Panc1 (cell line): ENCODE measurements at regions not wholly inside any gene's neighbourhood (a gene's known extent, or its start where the extent isn't known, plus 50 kb on each side); places are given as distances from the start of the nearest gene placed in this dataset.

Experiments
- ATAC-seq: fragments of 200-7000 bp; cut with Tn5 transposase; 2 replicates; pipeline ENCODE4 v1.9.1; 2020; ENCODE audit warnings: mild to moderate bottlenecking, moderate library complexity
- BruUV-seq: library from RNA; stranded (reverse); fragments of 400-500 nt; replicated peaks from 2 replicates; lab custom pipeline; 2021; lab: Mats Ljungman, UMichigan
- CTCF ChIA-PET: fragments of 300-600 bp; sonication (Branson Sonifier 250); formaldehyde crosslinking; loops from one replicate; lab custom pipeline; 2022; ENCODE audit warnings: antibody characterized with exemption; lab: Charles Lee
- POLR2A ChIA-PET: fragments of 300-600 bp; sonication (Branson Sonifier 250); formaldehyde crosslinking; loops from one replicate; lab custom pipeline; 2022; ENCODE audit warnings: antibody characterized with exemption; lab: Charles Lee
- DNase-seq: peaks from one replicate; pipeline ENCODE4 v3.0.0-alpha.2; 2010; ENCODE audit warnings: low read depth, low spot score
- H3K27ac ChIP-seq: 2 replicates; pipeline ENCODE4 v1.5.1; 2011; ENCODE audit warnings: mild to moderate bottlenecking, low read length, inconsistent platforms
- H3K27me3 ChIP-seq: fragments of 200-500 bp; sonication (Bioruptor generic); 2 replicates; pipeline ENCODE4 v1.6.0; 2014; ENCODE audit warnings: low read length, inconsistent platforms; ENCODE audit not compliant: control insufficient read depth, insufficient read depth
- H3K36me3 ChIP-seq: fragments of 200-500 bp; sonication (Bioruptor generic); 2 replicates; pipeline ENCODE4 v1.5.1; 2014; ENCODE audit warnings: inconsistent platforms, mild to moderate bottlenecking, low read length, moderate library complexity; ENCODE audit not compliant: control insufficient read depth, insufficient read depth
- H3K4me1 ChIP-seq: 2 replicates; pipeline ENCODE4 v1.5.1; 2011; ENCODE audit warnings: inconsistent platforms, mild to moderate bottlenecking, low read length, moderate library complexity; ENCODE audit not compliant: control insufficient read depth, insufficient read depth
- H3K4me3 ChIP-seq, 2 experiments: 2 replicates each; pipeline ENCODE4 v1.5.1; 2011 to 2012; ENCODE audit warnings: low read depth in 2 of 2, low read length in 2 of 2, mild to moderate bottlenecking in 2 of 2, inconsistent platforms in 1 of 2, moderate library complexity in 1 of 2
- H3K9me3 ChIP-seq: fragments of 200-500 bp; sonication (Bioruptor generic); 2 replicates; pipeline ENCODE4 v1.5.1; 2014; ENCODE audit warnings: low read depth, mild to moderate bottlenecking, inconsistent platforms, low read length, moderate library complexity; ENCODE audit not compliant: control insufficient read depth, insufficient read depth
- POLR2AphosphoS5 ChIP-seq: IDR thresholded peaks from 2 replicates; pipeline ENCODE4 v1.6.1; 2012; ENCODE audit warnings: mild to moderate bottlenecking, low read depth, low read length, moderate library complexity
- SIN3A ChIP-seq: IDR thresholded peaks from 2 replicates; pipeline ENCODE4 v1.6.1; 2012; ENCODE audit warnings: low read depth, mild to moderate bottlenecking, low read length, moderate library complexity, borderline replicate concordance; ENCODE audit not compliant: insufficient read depth
- TCF7L2 ChIP-seq: IDR thresholded peaks from 2 replicates; pipeline ENCODE4 v1.6.1; 2011; ENCODE audit warnings: mild to moderate bottlenecking, low read depth, low read length, inconsistent platforms
- in situ Hi-C: cut with HindIII; loops from 2 replicates; pipeline ENCODE4 v1.10.0; 2016; ENCODE audit warnings: low sequenced_read_pairs, low pct_unique_long_range_greater_than_20kb
- intact Hi-C: fragments of 100-400 bp; cut with micrococcal nuclease; formaldehyde crosslinking; loops from one replicate; pipeline ENCODE4 v1.10.0; 2022; ENCODE audit not compliant: unreplicated experiment
- TF ChIP-seq, protein P1 (sequence below): fragments of 450-650 bp; IDR thresholded peaks from 2 replicates; pipeline ENCODE4 v1.5.1; 2017; ENCODE audit warnings: mild to moderate bottlenecking
- TF ChIP-seq, protein P2 (sequence below), 2 experiments: IDR thresholded peaks; 2 replicates each; pipeline ENCODE4 v1.6.1; 2011 to 2012; ENCODE audit warnings: low read depth in 2 of 2, control low read depth in 1 of 2, low read length in 1 of 2, mild to moderate bottlenecking in 1 of 2, moderate library complexity in 1 of 2; ENCODE audit not compliant: insufficient read depth in 1 of 2

DNA sequence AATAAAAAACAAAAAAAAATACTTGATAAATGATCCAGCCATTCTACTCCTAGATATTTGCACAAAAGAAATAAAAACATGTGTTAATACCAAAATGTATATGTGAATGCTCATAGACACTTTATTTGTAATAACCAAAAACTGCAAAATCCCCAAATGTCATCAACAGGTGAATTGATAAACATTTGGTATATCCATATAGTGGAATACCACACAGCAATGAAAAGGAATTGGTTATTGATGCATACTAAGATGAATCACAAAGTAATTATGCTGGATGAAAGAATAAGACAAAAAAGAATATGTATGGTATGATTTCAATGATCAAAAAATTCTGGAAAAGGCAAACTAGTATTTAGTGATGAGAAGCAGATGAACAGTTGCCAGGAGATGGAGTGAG is 124.7 kb upstream of the VASH1 start:
- Histone ChIP-seq H3K27ac (no peak overlapping the region), H3K4me3 (no peak overlapping the region), H3K9me3 (no peaks in the 10 kb centered on the region), H3K27me3 (no peaks in the 10 kb centered on the region), H3K4me1 (no peaks in the 10 kb centered on the region), H3K36me3 (no peaks in the 10 kb centered on the region)
- ChIA-PET CTCF (no interaction called here), POLR2A (no interaction called here)
- intact Hi-C loops: no loop called here
- in situ Hi-C loops: no loop called here
- TF ChIP-seq SIN3A: no peak
- TF ChIP-seq POLR2AphosphoS5: no peak
- no peak for TF ChIP-seq TCF7L2
- BruUV-seq: no TSS peak
- no peak for DNase-seq
- ATAC-seq: no peak

DNA sequence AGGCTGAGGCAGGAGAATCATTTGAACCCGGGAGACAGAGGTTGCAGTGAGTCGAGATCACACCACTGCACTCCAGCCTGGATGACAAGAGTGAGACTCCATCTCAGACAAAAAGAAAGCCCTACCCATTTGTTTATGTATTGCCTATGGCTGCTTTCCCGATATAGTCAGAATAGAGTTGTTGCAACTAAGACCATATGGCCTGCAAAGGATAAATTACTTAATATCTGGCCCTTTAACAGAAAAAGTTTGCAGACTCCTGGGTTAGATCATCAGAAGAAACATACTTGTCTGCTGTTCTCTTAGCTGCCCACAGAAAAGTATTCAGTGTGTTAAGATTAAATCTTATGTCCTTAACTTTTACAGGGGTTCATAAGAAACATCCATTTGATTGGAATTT is 122.4 kb upstream of the VASH1 start:
- DNase-seq (no peak), ATAC-seq (no peak)
- Histone ChIP-seq H3K27ac (no peak overlapping the region), H3K36me3 (no peaks in the 10 kb centered on the region), H3K4me1 (no peaks in the 10 kb centered on the region), H3K27me3 (no peaks in the 10 kb centered on the region), H3K4me3 (no peak overlapping the region), H3K9me3 (no peaks in the 10 kb centered on the region)
- ChIA-PET CTCF (no interaction called here), POLR2A (interaction anchor here (0.6 kb wide), 1 partner anchor 574 kb away, joined by 3 read pairs; no protein-coding TSS in a partner anchor)
- BruUV-seq: no TSS peak
- TF ChIP-seq SIN3A (no peak), TCF7L2 (no peak), POLR2AphosphoS5 (no peak)
- TF ChIP-seq, protein P1, sequence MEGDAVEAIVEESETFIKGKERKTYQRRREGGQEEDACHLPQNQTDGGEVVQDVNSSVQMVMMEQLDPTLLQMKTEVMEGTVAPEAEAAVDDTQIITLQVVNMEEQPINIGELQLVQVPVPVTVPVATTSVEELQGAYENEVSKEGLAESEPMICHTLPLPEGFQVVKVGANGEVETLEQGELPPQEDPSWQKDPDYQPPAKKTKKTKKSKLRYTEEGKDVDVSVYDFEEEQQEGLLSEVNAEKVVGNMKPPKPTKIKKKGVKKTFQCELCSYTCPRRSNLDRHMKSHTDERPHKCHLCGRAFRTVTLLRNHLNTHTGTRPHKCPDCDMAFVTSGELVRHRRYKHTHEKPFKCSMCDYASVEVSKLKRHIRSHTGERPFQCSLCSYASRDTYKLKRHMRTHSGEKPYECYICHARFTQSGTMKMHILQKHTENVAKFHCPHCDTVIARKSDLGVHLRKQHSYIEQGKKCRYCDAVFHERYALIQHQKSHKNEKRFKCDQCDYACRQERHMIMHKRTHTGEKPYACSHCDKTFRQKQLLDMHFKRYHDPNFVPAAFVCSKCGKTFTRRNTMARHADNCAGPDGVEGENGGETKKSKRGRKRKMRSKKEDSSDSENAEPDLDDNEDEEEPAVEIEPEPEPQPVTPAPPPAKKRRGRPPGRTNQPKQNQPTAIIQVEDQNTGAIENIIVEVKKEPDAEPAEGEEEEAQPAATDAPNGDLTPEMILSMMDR: no peak
- TF ChIP-seq, protein P2, sequence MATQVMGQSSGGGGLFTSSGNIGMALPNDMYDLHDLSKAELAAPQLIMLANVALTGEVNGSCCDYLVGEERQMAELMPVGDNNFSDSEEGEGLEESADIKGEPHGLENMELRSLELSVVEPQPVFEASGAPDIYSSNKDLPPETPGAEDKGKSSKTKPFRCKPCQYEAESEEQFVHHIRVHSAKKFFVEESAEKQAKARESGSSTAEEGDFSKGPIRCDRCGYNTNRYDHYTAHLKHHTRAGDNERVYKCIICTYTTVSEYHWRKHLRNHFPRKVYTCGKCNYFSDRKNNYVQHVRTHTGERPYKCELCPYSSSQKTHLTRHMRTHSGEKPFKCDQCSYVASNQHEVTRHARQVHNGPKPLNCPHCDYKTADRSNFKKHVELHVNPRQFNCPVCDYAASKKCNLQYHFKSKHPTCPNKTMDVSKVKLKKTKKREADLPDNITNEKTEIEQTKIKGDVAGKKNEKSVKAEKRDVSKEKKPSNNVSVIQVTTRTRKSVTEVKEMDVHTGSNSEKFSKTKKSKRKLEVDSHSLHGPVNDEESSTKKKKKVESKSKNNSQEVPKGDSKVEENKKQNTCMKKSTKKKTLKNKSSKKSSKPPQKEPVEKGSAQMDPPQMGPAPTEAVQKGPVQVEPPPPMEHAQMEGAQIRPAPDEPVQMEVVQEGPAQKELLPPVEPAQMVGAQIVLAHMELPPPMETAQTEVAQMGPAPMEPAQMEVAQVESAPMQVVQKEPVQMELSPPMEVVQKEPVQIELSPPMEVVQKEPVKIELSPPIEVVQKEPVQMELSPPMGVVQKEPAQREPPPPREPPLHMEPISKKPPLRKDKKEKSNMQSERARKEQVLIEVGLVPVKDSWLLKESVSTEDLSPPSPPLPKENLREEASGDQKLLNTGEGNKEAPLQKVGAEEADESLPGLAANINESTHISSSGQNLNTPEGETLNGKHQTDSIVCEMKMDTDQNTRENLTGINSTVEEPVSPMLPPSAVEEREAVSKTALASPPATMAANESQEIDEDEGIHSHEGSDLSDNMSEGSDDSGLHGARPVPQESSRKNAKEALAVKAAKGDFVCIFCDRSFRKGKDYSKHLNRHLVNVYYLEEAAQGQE (IDR thresholded peaks at IDR 0.05; ENCODE audit: insufficient read depth in 1 of 2, low read depth in 2 of 2, low read length in 1 of 2): no peak
- in situ Hi-C loops: no loop called here
- intact Hi-C loops: no loop called here

DNA sequence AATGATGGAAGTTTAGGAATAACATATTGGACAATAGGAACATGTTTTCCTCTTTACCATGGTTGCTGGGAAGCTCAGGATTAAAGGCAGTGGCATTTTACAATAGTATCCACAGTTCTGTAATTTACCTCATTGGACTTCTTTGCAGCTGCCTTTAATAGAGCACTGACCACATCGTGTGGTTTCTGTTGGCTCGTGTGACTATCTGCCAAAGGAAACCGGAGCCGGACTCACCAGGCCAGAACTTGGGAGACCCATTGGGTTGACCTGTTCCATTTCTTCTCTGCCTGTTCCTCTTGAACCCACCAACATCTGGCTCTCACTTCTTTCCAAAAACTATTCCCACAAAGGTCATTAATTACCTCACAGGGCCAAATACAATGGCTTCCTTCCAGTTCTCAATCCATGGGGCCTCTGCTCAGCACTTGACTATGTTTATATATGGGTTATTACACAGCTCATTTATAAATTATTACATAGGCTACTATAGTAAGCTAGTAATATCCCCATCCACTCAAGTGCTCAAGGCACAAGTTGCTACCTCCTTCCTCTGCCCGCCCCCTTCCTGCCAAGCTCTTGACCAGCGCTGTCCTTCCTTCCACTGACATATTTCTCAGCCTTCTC is 121.5 kb upstream of the VASH1 start:
- Histone ChIP-seq H3K27me3 (no peaks in the 10 kb centered on the region), H3K27ac (no peak overlapping the region), H3K4me1 (no peaks in the 10 kb centered on the region), H3K9me3 (no peaks in the 10 kb centered on the region), H3K36me3 (no peaks in the 10 kb centered on the region), H3K4me3 (no peak overlapping the region)
- intact Hi-C loops: loop anchor here (10.0 kb wide), 1 partner anchor 245 kb away; no protein-coding TSS in a partner anchor
- no TSS peak for BruUV-seq
- DNase-seq: no peak
- no peak for ATAC-seq
- in situ Hi-C loops: no loop called here
- ChIA-PET POLR2A (interaction anchor here (0.5 to 0.6 kb wide), 2 partner anchors 114 to 575 kb away, joined by 3 to 6 read pairs; no protein-coding TSS in a partner anchor), CTCF (interaction anchor here (0.8 kb wide), 1 partner anchor 353 kb away, joined by 6 read pairs; no protein-coding TSS in a partner anchor)
- TF ChIP-seq POLR2AphosphoS5: no peak
- TF ChIP-seq, protein P2 (IDR thresholded peaks at IDR 0.05; ENCODE audit: insufficient read depth in 1 of 2, low read depth in 2 of 2, low read length in 1 of 2): no peak
- TF ChIP-seq, protein P1: no peak
- TF ChIP-seq TCF7L2: no peak
- TF ChIP-seq SIN3A: no peak
